ENCODE measurements at regions not wholly inside any gene's neighbourhood (a gene's known extent, or its start where the extent isn't known, plus 50 kb on each side); places are given as distances from the start of the nearest gene placed in this dataset.

GRCh38 chr17:55649957-55650597, 72.6 kb downstream of the TMEM100 start:
- no peak for TF ChIP-seq REST (IDR thresholded peaks at IDR 0.05; ENCODE audit: insufficient read depth in 1 of 2, low read depth in 2 of 2, low read length in 2 of 2)
- TF ChIP-seq FOXP2 (optimal IDR thresholded peaks at IDR 0.05; ENCODE audit: borderline replicate concordance, extremely low read depth, extremely low read length, insufficient read depth): no peak
- TF ChIP-seq POLR2AphosphoS5 (IDR thresholded peaks at IDR 0.05; ENCODE audit: low read depth, low read length): no peak
- no peak for TF ChIP-seq SIN3A (IDR thresholded peaks at IDR 0.05; ENCODE audit: borderline replicate concordance, insufficient read depth, low read length)
- no peak for TF ChIP-seq TAF1 (IDR thresholded peaks at IDR 0.05; ENCODE audit: borderline replicate concordance, insufficient read depth, low read length)

- TF ChIP-seq TAF1 (IDR thresholded peaks at IDR 0.05; ENCODE audit: borderline replicate concordance, insufficient read depth, low read length) (no peak), FOXP2 (optimal IDR thresholded peaks at IDR 0.05; ENCODE audit: borderline replicate concordance, extremely low read depth, extremely low read length, insufficient read depth) (no peak), SIN3A (IDR thresholded peaks at IDR 0.05; ENCODE audit: borderline replicate concordance, insufficient read depth, low read length) (no peak), REST (IDR thresholded peaks at IDR 0.05; ENCODE audit: insufficient read depth in 1 of 2, low read depth in 2 of 2, low read length in 2 of 2) (no peak), POLR2AphosphoS5 (IDR thresholded peaks at IDR 0.05; ENCODE audit: low read depth, low read length) (no peak)
Measured at GRCh38 chr17:55648086-55648485, 74.6 kb downstream of the TMEM100 start.

GRCh38 chr17:55645361-55645760, 77.3 kb downstream of the TMEM100 start:
- TF ChIP-seq REST (IDR thresholded peaks at IDR 0.05; ENCODE audit: insufficient read depth in 1 of 2, low read depth in 2 of 2, low read length in 2 of 2): no peak
- TF ChIP-seq SIN3A (IDR thresholded peaks at IDR 0.05; ENCODE audit: borderline replicate concordance, insufficient read depth, low read length): no peak
- no peak for TF ChIP-seq TAF1 (IDR thresholded peaks at IDR 0.05; ENCODE audit: borderline replicate concordance, insufficient read depth, low read length)
- no peak for TF ChIP-seq POLR2AphosphoS5 (IDR thresholded peaks at IDR 0.05; ENCODE audit: low read depth, low read length)
- no peak for TF ChIP-seq FOXP2 (optimal IDR thresholded peaks at IDR 0.05; ENCODE audit: borderline replicate concordance, extremely low read depth, extremely low read length, insufficient read depth)

- TF ChIP-seq TAF1 (IDR thresholded peaks at IDR 0.05; ENCODE audit: borderline replicate concordance, insufficient read depth, low read length) (no peak), FOXP2 (optimal IDR thresholded peaks at IDR 0.05; ENCODE audit: borderline replicate concordance, extremely low read depth, extremely low read length, insufficient read depth) (no peak), REST (IDR thresholded peaks at IDR 0.05; ENCODE audit: insufficient read depth in 1 of 2, low read depth in 2 of 2, low read length in 2 of 2) (no peak), SIN3A (IDR thresholded peaks at IDR 0.05; ENCODE audit: borderline replicate concordance, insufficient read depth, low read length) (no peak), POLR2AphosphoS5 (IDR thresholded peaks at IDR 0.05; ENCODE audit: low read depth, low read length) (no peak)
Measured at GRCh38 chr17:55644346-55644745, 78.3 kb downstream of the TMEM100 start.
